H9 (cell line): ENCODE measurements at regions not wholly inside any gene's neighbourhood (a gene's known extent, or its start where the extent isn't known, plus 50 kb on each side); places are given as distances from the start of the nearest gene placed in this dataset.

ENCODE experiments used
- DNase-seq: peaks from one replicate; pipeline ENCODE4 v3.0.0-alpha.2; 2017
- H2AFZ ChIP-seq: one replicate; pipeline ENCODE4 v1.6.1; 2013; ENCODE audit warnings: mild to moderate bottlenecking, low read length, control low read depth, moderate library complexity
- H2AK5ac ChIP-seq: 2 replicates; pipeline ENCODE4 v1.6.1; 2013; ENCODE audit warnings: low read length, control low read depth, mixed read lengths; ENCODE audit not compliant: insufficient read length
- H2BK120ac ChIP-seq: one replicate; pipeline ENCODE4 v1.6.1; 2013; ENCODE audit warnings: low read depth, mild to moderate bottlenecking, low read length, control low read depth, inconsistent platforms; ENCODE audit not compliant: poor library complexity, severe bottlenecking
- H2BK12ac ChIP-seq: 2 replicates; pipeline ENCODE4 v1.6.1; 2013; ENCODE audit warnings: low read length, control low read depth, mixed read lengths, low read depth; ENCODE audit not compliant: insufficient read length
- H2BK15ac ChIP-seq: 2 replicates; pipeline ENCODE4 v1.6.1; 2013; ENCODE audit warnings: low read depth, low read length, control low read depth
- H2BK20ac ChIP-seq: one replicate; pipeline ENCODE4 v1.6.1; 2013; ENCODE audit warnings: low read depth, mild to moderate bottlenecking, low read length, control low read depth, inconsistent platforms; ENCODE audit not compliant: poor library complexity, severe bottlenecking
- H2BK5ac ChIP-seq: 2 replicates; pipeline ENCODE4 v1.6.1; 2013; ENCODE audit warnings: low read length, control low read depth, mixed read lengths; ENCODE audit not compliant: insufficient read length
- H3K14ac ChIP-seq: 2 replicates; pipeline ENCODE4 v1.6.1; 2013; ENCODE audit warnings: low read length, control low read depth; ENCODE audit not compliant: insufficient read depth
- H3K18ac ChIP-seq: 2 replicates; pipeline ENCODE4 v1.6.1; 2013; ENCODE audit warnings: low read depth, mild to moderate bottlenecking, mixed read lengths, low read length, control low read depth; ENCODE audit not compliant: insufficient read length
- H3K23ac ChIP-seq: 2 replicates; pipeline ENCODE4 v1.6.1; 2013; ENCODE audit warnings: low read length, control low read depth, mixed read lengths, low read depth; ENCODE audit not compliant: insufficient read length
- H3K23me2 ChIP-seq: 2 replicates; pipeline ENCODE4 v1.6.1; 2013; ENCODE audit warnings: low read depth, mild to moderate bottlenecking, mixed read lengths, low read length, control low read depth; ENCODE audit not compliant: insufficient read length, poor library complexity, severe bottlenecking
- H3K27ac ChIP-seq: 2 replicates; pipeline ENCODE4 v1.5.1; 2013; ENCODE audit warnings: low read length, control low read depth, mixed read lengths, low read depth; ENCODE audit not compliant: insufficient read length
- H3K27me3 ChIP-seq: 2 replicates; pipeline ENCODE4 v1.6.1; 2013; ENCODE audit warnings: low read length, control low read depth, inconsistent platforms; ENCODE audit not compliant: insufficient read depth
- H3K4ac ChIP-seq: 2 replicates; pipeline ENCODE4 v1.6.1; 2013; ENCODE audit warnings: low read depth, mild to moderate bottlenecking, control low read depth, inconsistent platforms, low read length, moderate library complexity
- H3K4me1 ChIP-seq: 2 replicates; pipeline ENCODE4 v1.6.1; 2013; ENCODE audit warnings: low read length, control low read depth, inconsistent platforms; ENCODE audit not compliant: insufficient read depth
- H3K4me2 ChIP-seq: 2 replicates; pipeline ENCODE4 v1.6.1; 2013; ENCODE audit warnings: low read length, control low read depth, mixed read lengths; ENCODE audit not compliant: insufficient read length, insufficient read depth
- H3K56ac ChIP-seq: 2 replicates; pipeline ENCODE4 v1.6.1; 2013; ENCODE audit warnings: low read depth, mild to moderate bottlenecking, mixed read lengths, low read length, control low read depth; ENCODE audit not compliant: insufficient read length
- H3K79me1 ChIP-seq: 2 replicates; pipeline ENCODE4 v1.6.1; 2013; ENCODE audit warnings: low read depth, mild to moderate bottlenecking, moderate library complexity, low read length, control low read depth, inconsistent platforms; ENCODE audit not compliant: insufficient read depth, poor library complexity, severe bottlenecking
- H3K79me2 ChIP-seq: 2 replicates; pipeline ENCODE4 v1.6.1; 2013; ENCODE audit warnings: low read length, control low read depth, inconsistent platforms; ENCODE audit not compliant: insufficient read depth
- H3K9ac ChIP-seq: 2 replicates; pipeline ENCODE4 v1.6.1; 2013; ENCODE audit warnings: low read length, control low read depth, mixed read lengths; ENCODE audit not compliant: insufficient read length; ENCODE audit errors: extremely low read depth
- H3K9me3 ChIP-seq: one replicate; pipeline ENCODE4 v1.6.1; 2013; ENCODE audit warnings: low read depth, low read length, inconsistent platforms; ENCODE audit not compliant: control insufficient read depth
- H3T11ph ChIP-seq: one replicate; pipeline ENCODE4 v1.6.1; 2013; ENCODE audit warnings: mild to moderate bottlenecking, low read length, control low read depth, inconsistent platforms
- H4K20me1 ChIP-seq: one replicate; pipeline ENCODE4 v1.6.1; 2013; ENCODE audit not compliant: control insufficient read depth, insufficient read length, insufficient read depth
- H4K5ac ChIP-seq: 2 replicates; pipeline ENCODE4 v1.6.1; 2013; ENCODE audit warnings: low read depth, mild to moderate bottlenecking, mixed read lengths, low read length, control low read depth; ENCODE audit not compliant: insufficient read length
- H4K8ac ChIP-seq: replicated peaks from 2 replicates; pipeline ENCODE4 v1.6.1; 2013; ENCODE audit warnings: low read length, control low read depth, mixed read lengths, low read depth; ENCODE audit not compliant: insufficient read length
- H4K91ac ChIP-seq: 2 replicates; pipeline ENCODE4 v1.6.1; 2013; ENCODE audit warnings: low read depth, mild to moderate bottlenecking, moderate library complexity, mixed read lengths, low read length, control low read depth; ENCODE audit not compliant: insufficient read length
- H3K27ac Mint-ChIP-seq, 3 experiments: 2 replicates in 2 of 3; 3 replicates in 1 of 3; pipeline ENCODE4 v1.8.0; 2020 to 2021; ENCODE audit warnings: mixed read lengths in 3 of 3, mild to moderate bottlenecking in 1 of 3, moderate library complexity in 1 of 3
- H3K27me3 Mint-ChIP-seq: 2 replicates; pipeline ENCODE4 v1.8.0; 2021; ENCODE audit warnings: low read depth, mild to moderate bottlenecking, moderate library complexity, mixed read lengths
- H3K36me3 Mint-ChIP-seq, 3 experiments: 2 replicates in 2 of 3; 3 replicates in 1 of 3; pipeline ENCODE4 v1.8.0; 2020 to 2021; ENCODE audit warnings: low read depth in 3 of 3, mixed read lengths in 3 of 3; ENCODE audit not compliant: insufficient read depth in 1 of 3
- H3K4me1 Mint-ChIP-seq, 2 experiments: 2 replicates each; pipeline ENCODE4 v1.8.0; 2020; ENCODE audit warnings: mixed read lengths in 2 of 2
- H3K4me3 Mint-ChIP-seq, 2 experiments: 2 replicates in 1 of 2; 3 replicates in 1 of 2; pipeline ENCODE4 v1.8.0; 2020 to 2021; ENCODE audit warnings: mild to moderate bottlenecking in 2 of 2, mixed read lengths in 2 of 2, moderate library complexity in 1 of 2
- H3K9me3 Mint-ChIP-seq, 2 experiments: 2 replicates in 1 of 2; 3 replicates in 1 of 2; pipeline ENCODE4 v1.8.0; 2020; ENCODE audit warnings: mild to moderate bottlenecking in 2 of 2, mixed read lengths in 2 of 2, moderate library complexity in 1 of 2
- CTCF ChIP-seq: fragments of 200-600 bp; sonication (generic); conservative IDR thresholded peaks from 3 replicates; pipeline ENCODE4 v1.8.0; 2021; ENCODE audit warnings: antibody characterized with exemption, mild to moderate bottlenecking
- WGBS: extraction: QIAGEN DNeasy Blood & Tissue Kit; methylation state at CpG from one replicate; pipeline ENCODE4 v1.1.7; 2013; ENCODE audit warnings: missing lambda C conversion rate, low lambda C conversion rate, mixed read lengths; ENCODE audit not compliant: insufficient read length; ENCODE audit errors: extremely low coverage; 5-methylcytosine and 5-hydroxymethylcytosine counted together

GRCh38 chr1:81511281-81511680, 289.5 kb upstream of the ADGRL2 start:
- Mint-ChIP-seq H3K27ac (peak overlapping the region in 1 of 3 experiments; percentile 85; a peak in 3 of 7 replicates), H3K4me3 (no peak overlapping the region), H3K27me3 (no peaks in the 10 kb centered on the region), H3K9me3 (no peaks in the 10 kb centered on the region), H3K4me1 (peaks cover 66 to 72% of the 10 kb centered on the region in 2 experiments), H3K36me3 (no peaks in the 10 kb centered on the region)
- Histone ChIP-seq H3K9ac (no peak overlapping the region), H3K9me3 (no peaks in the 10 kb centered on the region), H4K91ac (no peak overlapping the region), H3K14ac (no peak overlapping the region), H3K4me2 (no peak overlapping the region), H2BK120ac (no peak overlapping the region), H3K56ac (no peak overlapping the region), H2BK20ac (no peak overlapping the region), H2BK15ac (no peak overlapping the region), H2BK12ac (no peak overlapping the region), H2BK5ac (no peak overlapping the region), H3K4ac (no peak overlapping the region), H2AK5ac (no peak overlapping the region), H3K23ac (no peak overlapping the region), H3K27ac (no peak overlapping the region), H3K23me2 (no peaks in the 10 kb centered on the region), H4K8ac (no peak overlapping the region), H4K20me1 (no peaks in the 10 kb centered on the region), H3K18ac (no peak overlapping the region), H3T11ph (no peak overlapping the region), H3K79me1 (no peaks in the 10 kb centered on the region), H4K5ac (no peak overlapping the region), H3K27me3 (no peaks in the 10 kb centered on the region), H3K79me2 (no peaks in the 10 kb centered on the region), H3K4me1 (peaks cover 10% of the 10 kb centered on the region; the same call in 1 of the 2 replicates), H2AFZ (no peak overlapping the region)
- no CpG with 5 or more reads among the region's 3 CpGs for WGBS
- no peak for TF ChIP-seq CTCF
- no peak for DNase-seq
